ENCODE measurements at regions not wholly inside any gene's neighbourhood (a gene's known extent, or its start where the extent isn't known, plus 50 kb on each side); places are given as distances from the start of the nearest gene placed in this dataset.

GRCh38 chr13:83950293-83950692 lies 68.0 kb upstream of the SLITRK1 start:
- Histone ChIP-seq H3K4me1 (no peaks in the 10 kb centered on the region), H3K4me3 (no peak overlapping the region), H3K9me3 (no peaks in the 10 kb centered on the region), H3K36me3 (no peaks in the 10 kb centered on the region), H3K27ac (no peak overlapping the region), H3K27me3 (no peaks in the 10 kb centered on the region)
- TF ChIP-seq, protein P1, sequence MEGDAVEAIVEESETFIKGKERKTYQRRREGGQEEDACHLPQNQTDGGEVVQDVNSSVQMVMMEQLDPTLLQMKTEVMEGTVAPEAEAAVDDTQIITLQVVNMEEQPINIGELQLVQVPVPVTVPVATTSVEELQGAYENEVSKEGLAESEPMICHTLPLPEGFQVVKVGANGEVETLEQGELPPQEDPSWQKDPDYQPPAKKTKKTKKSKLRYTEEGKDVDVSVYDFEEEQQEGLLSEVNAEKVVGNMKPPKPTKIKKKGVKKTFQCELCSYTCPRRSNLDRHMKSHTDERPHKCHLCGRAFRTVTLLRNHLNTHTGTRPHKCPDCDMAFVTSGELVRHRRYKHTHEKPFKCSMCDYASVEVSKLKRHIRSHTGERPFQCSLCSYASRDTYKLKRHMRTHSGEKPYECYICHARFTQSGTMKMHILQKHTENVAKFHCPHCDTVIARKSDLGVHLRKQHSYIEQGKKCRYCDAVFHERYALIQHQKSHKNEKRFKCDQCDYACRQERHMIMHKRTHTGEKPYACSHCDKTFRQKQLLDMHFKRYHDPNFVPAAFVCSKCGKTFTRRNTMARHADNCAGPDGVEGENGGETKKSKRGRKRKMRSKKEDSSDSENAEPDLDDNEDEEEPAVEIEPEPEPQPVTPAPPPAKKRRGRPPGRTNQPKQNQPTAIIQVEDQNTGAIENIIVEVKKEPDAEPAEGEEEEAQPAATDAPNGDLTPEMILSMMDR (IDR thresholded peaks at IDR 0.05), result no peak
- TF ChIP-seq POLR2AphosphoS5 (IDR thresholded peaks at IDR 0.05), result no peak
- TF ChIP-seq POLR2A (IDR thresholded peaks at IDR 0.05), result no peak
- TF ChIP-seq EP300 (IDR thresholded peaks at IDR 0.05; ENCODE audit: low read depth), result no peak
- DNase-seq, result no peak
- 28 to 57% methylated on average over 1 of the region's 1 CpG for WGBS, 2 donors (ENCODE audit: low coverage in 1 of 2)
- intact Hi-C loops (cut with DNase I; ENCODE audit: low total_unique reads), result no loop called here
- in situ Hi-C loops (cut with MboI; ENCODE audit: low pct_ligation_motif_present in 1 of 4, low pct_unique_long_range_greater_than_20kb in 1 of 4, low sequenced_read_pairs in 3 of 4), result no loop called here

DNA sequence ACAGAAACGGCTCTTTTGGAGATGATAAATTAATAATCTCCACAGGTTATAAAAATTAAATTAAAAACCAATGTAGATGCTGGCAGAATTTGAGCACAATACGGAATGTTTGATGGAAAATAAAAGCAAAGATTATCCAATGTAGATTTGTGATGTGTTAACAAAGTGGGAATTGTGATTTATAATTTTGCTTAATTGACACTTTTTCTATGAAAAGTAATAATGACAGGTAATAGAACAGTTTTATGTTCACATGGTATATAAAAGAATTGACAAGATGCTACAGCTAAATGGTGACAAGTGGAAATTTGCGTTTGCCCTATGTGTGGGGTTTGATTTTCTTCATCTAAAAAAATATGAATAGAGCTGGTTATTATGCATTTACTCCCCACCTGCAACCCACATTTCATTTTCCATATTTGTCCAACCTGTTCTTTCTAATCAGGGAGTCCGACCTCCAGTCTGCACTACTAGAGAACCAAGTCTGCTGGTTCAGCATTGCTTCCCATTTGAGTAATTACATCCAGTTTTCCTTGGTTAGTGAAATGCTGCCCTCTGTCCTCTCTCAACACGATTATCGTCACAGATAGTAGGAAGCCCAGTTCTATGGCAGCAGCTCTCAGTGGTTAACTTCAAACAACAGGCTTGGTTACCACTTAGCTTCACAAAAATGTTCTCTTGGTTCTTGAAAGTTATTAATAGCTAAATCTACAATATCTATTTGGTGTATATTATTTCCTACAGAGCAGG lies 61.4 kb upstream of the SLITRK1 start:
- WGBS, 2 donors (ENCODE audit: low coverage in 1 of 2), result 42 to 61% methylated on average over 6 of the region's 6 CpGs
- no peak for DNase-seq
- Histone ChIP-seq H3K4me1 (no peaks in the 10 kb centered on the region), H3K4me3 (no peak overlapping the region), H3K9me3 (no peaks in the 10 kb centered on the region), H3K27me3 (no peaks in the 10 kb centered on the region), H3K27ac (no peak overlapping the region), H3K36me3 (no peaks in the 10 kb centered on the region)
- in situ Hi-C loops (cut with MboI; ENCODE audit: low pct_ligation_motif_present in 1 of 4, low pct_unique_long_range_greater_than_20kb in 1 of 4, low sequenced_read_pairs in 3 of 4), result no loop called here
- TF ChIP-seq EP300 (IDR thresholded peaks at IDR 0.05; ENCODE audit: low read depth) (no peak), POLR2AphosphoS5 (IDR thresholded peaks at IDR 0.05) (no peak), POLR2A (IDR thresholded peaks at IDR 0.05) (no peak)
- TF ChIP-seq, protein P1 (IDR thresholded peaks at IDR 0.05), result no peak
- intact Hi-C loops (cut with DNase I; ENCODE audit: low total_unique reads), result no loop called here

- no peaks in the 10 kb centered on the region for H3K4me1 ChIP-seq
- H3K27me3 ChIP-seq, result no peaks in the 10 kb centered on the region
- no peak for DNase-seq
- no peaks in the 10 kb centered on the region for H3K36me3 ChIP-seq
- H3K27ac ChIP-seq, result no peak overlapping the region
- no peak for TF ChIP-seq POLR2A (IDR thresholded peaks at IDR 0.05)
- no peak for TF ChIP-seq POLR2AphosphoS5 (IDR thresholded peaks at IDR 0.05)
- TF ChIP-seq EP300 (IDR thresholded peaks at IDR 0.05; ENCODE audit: low read depth), result no peak
- TF ChIP-seq, protein P1 (IDR thresholded peaks at IDR 0.05), result no peak
- in situ Hi-C loops (cut with MboI; ENCODE audit: low pct_ligation_motif_present in 1 of 4, low pct_unique_long_range_greater_than_20kb in 1 of 4, low sequenced_read_pairs in 3 of 4), result no loop called here
- WGBS, 2 donors (ENCODE audit: low coverage in 1 of 2), result 72 to 78% methylated on average over 3 to 4 of the region's 4 CpGs
- intact Hi-C loops (cut with DNase I; ENCODE audit: low total_unique reads), result no loop called here
- H3K9me3 ChIP-seq, result no peaks in the 10 kb centered on the region
- no peak overlapping the region for H3K4me3 ChIP-seq
These were observed 59.5 kb upstream of the SLITRK1 start for GRCh38 chr13:83941701-83942335.

DNA sequence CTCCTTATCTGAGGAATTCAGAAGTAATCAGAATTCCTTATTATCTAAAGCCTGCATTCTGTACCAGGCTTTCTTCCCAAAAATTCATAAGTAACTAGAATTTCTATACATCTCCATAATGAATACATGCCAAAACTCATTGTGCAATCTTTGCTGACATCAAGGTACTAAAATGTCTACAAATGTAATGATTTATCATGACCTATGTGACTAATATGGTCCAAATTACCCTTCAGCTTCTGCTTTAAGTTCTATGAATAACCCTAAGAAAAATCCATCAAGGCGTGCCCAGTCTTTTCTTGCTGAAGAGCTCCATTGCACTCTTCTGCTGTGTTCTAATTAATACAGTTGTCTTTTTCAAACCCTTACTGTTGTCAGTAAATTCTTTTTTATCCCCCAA lies 58.5 kb upstream of the SLITRK1 start:
- no peak overlapping the region for H3K27ac ChIP-seq
- H3K9me3 ChIP-seq, result no peaks in the 10 kb centered on the region
- H3K27me3 ChIP-seq, result no peaks in the 10 kb centered on the region
- H3K4me3 ChIP-seq, result no peak overlapping the region
- intact Hi-C loops (cut with DNase I; ENCODE audit: low total_unique reads) (no loop called here), in situ Hi-C loops (cut with MboI; ENCODE audit: low pct_ligation_motif_present in 1 of 4, low pct_unique_long_range_greater_than_20kb in 1 of 4, low sequenced_read_pairs in 3 of 4) (no loop called here)
- DNase-seq, result no peak
- TF ChIP-seq POLR2A (IDR thresholded peaks at IDR 0.05), result no peak
- no peak for TF ChIP-seq POLR2AphosphoS5 (IDR thresholded peaks at IDR 0.05)
- TF ChIP-seq, protein P1 (IDR thresholded peaks at IDR 0.05), result no peak
- no peak for TF ChIP-seq EP300 (IDR thresholded peaks at IDR 0.05; ENCODE audit: low read depth)
- H3K36me3 ChIP-seq, result no peaks in the 10 kb centered on the region
- no peaks in the 10 kb centered on the region for H3K4me1 ChIP-seq
- 83 to 92% methylated on average over 1 of the region's 1 CpG for WGBS, 2 donors (ENCODE audit: low coverage in 1 of 2)
